ENCODE measurements at regions not wholly inside any gene's neighbourhood (a gene's known extent, or its start where the extent isn't known, plus 50 kb on each side); places are given as distances from the start of the nearest gene placed in this dataset.

DNA sequence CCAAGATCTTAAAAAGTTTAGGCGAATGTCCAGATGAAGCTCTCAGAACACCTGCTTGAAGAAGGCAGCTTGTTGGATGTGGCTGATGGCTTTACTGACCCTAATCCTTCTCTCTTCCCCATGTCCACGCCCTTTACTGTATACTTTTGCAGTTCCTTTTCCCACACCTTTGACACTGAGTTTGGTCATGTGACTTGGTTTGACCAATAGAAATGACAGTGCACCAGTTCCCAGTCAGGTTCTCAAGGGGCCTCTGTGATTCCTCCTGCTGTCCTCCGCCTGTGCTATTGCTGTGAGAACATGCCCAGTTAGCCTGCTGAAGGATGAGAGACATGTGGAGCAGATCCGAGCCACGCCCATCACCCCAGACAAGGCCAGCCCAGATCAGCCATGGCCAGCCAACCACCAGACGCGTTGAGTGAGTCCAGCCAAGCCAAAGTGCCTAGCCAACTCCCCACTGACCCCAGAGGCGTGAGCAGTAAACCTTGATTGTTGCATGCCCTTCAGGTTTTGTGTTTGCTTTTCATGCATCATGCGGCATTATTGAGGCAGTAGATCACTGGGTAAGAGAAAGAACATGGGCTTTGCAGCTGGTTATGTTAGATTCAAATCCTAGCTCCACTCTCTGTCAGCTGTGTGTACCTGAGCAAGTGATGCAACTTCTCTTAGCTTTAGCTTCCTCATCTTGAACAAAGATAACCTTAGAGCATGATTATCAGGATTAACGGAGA is 258.0 kb upstream of the SIX2 start:
- TF ChIP-seq, protein P1, sequence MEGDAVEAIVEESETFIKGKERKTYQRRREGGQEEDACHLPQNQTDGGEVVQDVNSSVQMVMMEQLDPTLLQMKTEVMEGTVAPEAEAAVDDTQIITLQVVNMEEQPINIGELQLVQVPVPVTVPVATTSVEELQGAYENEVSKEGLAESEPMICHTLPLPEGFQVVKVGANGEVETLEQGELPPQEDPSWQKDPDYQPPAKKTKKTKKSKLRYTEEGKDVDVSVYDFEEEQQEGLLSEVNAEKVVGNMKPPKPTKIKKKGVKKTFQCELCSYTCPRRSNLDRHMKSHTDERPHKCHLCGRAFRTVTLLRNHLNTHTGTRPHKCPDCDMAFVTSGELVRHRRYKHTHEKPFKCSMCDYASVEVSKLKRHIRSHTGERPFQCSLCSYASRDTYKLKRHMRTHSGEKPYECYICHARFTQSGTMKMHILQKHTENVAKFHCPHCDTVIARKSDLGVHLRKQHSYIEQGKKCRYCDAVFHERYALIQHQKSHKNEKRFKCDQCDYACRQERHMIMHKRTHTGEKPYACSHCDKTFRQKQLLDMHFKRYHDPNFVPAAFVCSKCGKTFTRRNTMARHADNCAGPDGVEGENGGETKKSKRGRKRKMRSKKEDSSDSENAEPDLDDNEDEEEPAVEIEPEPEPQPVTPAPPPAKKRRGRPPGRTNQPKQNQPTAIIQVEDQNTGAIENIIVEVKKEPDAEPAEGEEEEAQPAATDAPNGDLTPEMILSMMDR (conservative IDR thresholded peaks at IDR 0.05; ENCODE audit: low read depth, low read length) = no peak
- TF ChIP-seq EZH2 (IDR thresholded peaks at IDR 0.05; ENCODE audit: borderline replicate concordance, low read depth, low read length, poor library complexity, severe bottlenecking) = no peak

Data from A673 (cell line).